Lower leg skin (tissue), 3 donors: ENCODE measurements at regions not wholly inside any gene's neighbourhood (a gene's known extent, or its start where the extent isn't known, plus 50 kb on each side); places are given as distances from the start of the nearest gene placed in this dataset.

Experiments
- POLR2A ChIP-seq, 2 donors: fragments of 450-650 bp; IDR thresholded peaks; one replicate each; pipeline ENCODE4 v1.6.1; 2016 to 2017; ENCODE audit warnings: antibody characterized with exemption in 2 of 2, mild to moderate bottlenecking in 1 of 2, moderate library complexity in 1 of 2
- TF ChIP-seq, protein P1 (sequence below), 3 donors: fragments of 450-650 bp; IDR thresholded peaks; one replicate each; pipeline ENCODE4 v1.5.1; 2016; ENCODE audit warnings: antibody characterized with exemption in 3 of 3, mild to moderate bottlenecking in 3 of 3, moderate library complexity in 2 of 3

DNA sequence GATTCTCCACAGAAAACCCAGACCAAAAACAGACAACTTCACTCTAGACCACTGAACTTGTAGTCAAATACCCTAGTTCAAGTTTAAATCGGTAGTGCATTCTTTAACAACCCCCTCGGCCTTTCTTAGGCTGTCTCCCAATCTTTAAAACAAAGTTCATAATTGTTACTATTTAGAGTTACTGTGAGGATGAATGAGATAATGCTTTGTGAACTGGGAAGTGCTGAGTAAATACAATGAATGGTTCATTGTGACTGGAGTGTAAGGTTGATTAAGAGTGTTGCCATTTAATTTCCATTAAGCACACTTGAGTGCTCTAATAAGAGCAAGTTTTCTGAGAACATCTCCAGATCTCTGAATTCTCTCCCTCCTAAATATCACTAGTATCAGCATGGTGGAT is 228.8 kb upstream of the PIK3R1 start:
- TF ChIP-seq, protein P1, sequence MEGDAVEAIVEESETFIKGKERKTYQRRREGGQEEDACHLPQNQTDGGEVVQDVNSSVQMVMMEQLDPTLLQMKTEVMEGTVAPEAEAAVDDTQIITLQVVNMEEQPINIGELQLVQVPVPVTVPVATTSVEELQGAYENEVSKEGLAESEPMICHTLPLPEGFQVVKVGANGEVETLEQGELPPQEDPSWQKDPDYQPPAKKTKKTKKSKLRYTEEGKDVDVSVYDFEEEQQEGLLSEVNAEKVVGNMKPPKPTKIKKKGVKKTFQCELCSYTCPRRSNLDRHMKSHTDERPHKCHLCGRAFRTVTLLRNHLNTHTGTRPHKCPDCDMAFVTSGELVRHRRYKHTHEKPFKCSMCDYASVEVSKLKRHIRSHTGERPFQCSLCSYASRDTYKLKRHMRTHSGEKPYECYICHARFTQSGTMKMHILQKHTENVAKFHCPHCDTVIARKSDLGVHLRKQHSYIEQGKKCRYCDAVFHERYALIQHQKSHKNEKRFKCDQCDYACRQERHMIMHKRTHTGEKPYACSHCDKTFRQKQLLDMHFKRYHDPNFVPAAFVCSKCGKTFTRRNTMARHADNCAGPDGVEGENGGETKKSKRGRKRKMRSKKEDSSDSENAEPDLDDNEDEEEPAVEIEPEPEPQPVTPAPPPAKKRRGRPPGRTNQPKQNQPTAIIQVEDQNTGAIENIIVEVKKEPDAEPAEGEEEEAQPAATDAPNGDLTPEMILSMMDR (IDR thresholded peaks at IDR 0.05), result no peak
- TF ChIP-seq POLR2A (IDR thresholded peaks at IDR 0.05), result no peak
